ENCODE measurements at regions not wholly inside any gene's neighbourhood (a gene's known extent, or its start where the extent isn't known, plus 50 kb on each side); places are given as distances from the start of the nearest gene placed in this dataset.

DNA sequence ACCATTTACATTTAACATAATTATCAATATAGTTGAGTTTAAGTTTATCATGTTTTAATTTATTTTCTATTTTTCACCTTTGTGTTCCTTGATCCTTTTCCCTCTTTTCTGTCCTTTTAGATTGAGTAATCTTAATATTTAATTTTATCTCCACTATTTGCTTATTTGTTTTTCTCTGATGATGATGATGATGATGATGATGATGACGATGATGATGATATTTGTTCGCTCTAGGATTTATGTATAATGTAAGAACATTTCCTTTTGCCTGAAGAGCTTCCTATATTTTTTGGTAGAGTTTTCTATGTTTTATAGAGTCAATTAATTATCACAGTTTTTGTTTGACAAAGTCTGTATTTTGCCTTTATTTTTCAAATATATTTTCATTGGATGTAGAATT lies 104.2 kb downstream of the GLRX3 start:
- WGBS: no CpG with 5 or more reads among the region's 2 CpGs
- no peak overlapping the region for H3K4me2 ChIP-seq (ENCODE audit: low read length, poor library complexity, severe bottlenecking)

DNA sequence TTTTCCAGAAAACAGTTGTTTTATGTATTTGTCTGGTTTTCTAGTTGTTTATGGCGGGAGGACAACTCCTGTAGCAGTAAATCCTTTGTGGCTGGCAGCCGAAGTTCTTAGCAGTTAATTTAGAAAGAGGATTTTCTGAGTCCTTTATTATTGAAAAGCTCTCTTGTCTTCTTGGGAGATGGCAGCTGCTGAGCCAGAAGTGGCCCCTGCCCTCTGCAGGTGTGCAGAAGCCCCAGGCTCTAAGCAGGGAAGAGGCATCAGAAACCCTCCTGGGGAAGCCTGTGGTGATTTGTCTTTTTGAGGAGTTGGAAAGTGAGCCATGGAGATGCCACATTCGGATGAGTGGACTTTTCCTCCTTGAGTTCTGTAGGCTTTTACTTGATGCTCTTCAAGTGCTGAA lies 106.3 kb downstream of the GLRX3 start:
- Histone ChIP-seq H3K14ac (ENCODE audit: low read length in 2 of 2) (no peak overlapping the region), H2AFZ (ENCODE audit: low read depth, low read length) (no peak overlapping the region), H3K4me2 (ENCODE audit: low read length, poor library complexity, severe bottlenecking) (no peak overlapping the region), H3K4me3 (ENCODE audit: insufficient read depth in 1 of 2, low read depth in 1 of 2, low read length in 2 of 2) (no peak overlapping the region), H4K91ac (ENCODE audit: low read length) (no peak overlapping the region), H3K18ac (ENCODE audit: low read depth in 1 of 2, low read length in 2 of 2) (no peak overlapping the region), H3K27ac (ENCODE audit: low read length, poor library complexity, severe bottlenecking) (no peak overlapping the region), H2BK15ac (ENCODE audit: low read depth, poor library complexity, severe bottlenecking) (no peak overlapping the region), H3K9me3 (ENCODE audit: control insufficient read depth, low read length) (peaks cover 12% of the 10 kb centered on the region), H3K27me3 (ENCODE audit: control insufficient read depth in 1 of 2, insufficient read depth in 1 of 2, low read length in 2 of 2) (no peaks in the 10 kb centered on the region), H3K36me3 (ENCODE audit: control insufficient read depth in 1 of 2, insufficient read depth in 2 of 2, low read depth in 1 of 2, low read length in 2 of 2) (no peaks in the 10 kb centered on the region), H2BK120ac (ENCODE audit: low read depth, low read length) (no peak overlapping the region), H3K79me1 (replicated peaks; ENCODE audit: low read length, poor library complexity, severe bottlenecking) (no peaks in the 10 kb centered on the region), H4K8ac (ENCODE audit: low read length) (no peak overlapping the region), H3K4ac (ENCODE audit: low read depth in 1 of 2, low read length in 2 of 2) (no peak overlapping the region), H3K9ac (ENCODE audit: low read length) (no peak overlapping the region), H3K4me1 (ENCODE audit: control insufficient read depth, insufficient read depth, low read depth, low read length) (no peaks in the 10 kb centered on the region), H2BK5ac (ENCODE audit: low read depth, low read length, poor library complexity, severe bottlenecking) (no peak overlapping the region), H2BK12ac (ENCODE audit: low read length in 2 of 2) (no peak overlapping the region), H3K23ac (ENCODE audit: low read length in 2 of 2) (no peak overlapping the region), H2AK5ac (ENCODE audit: low read length, severe bottlenecking) (no peak overlapping the region)
- WGBS: 31% methylated on average over 3 of the region's 3 CpGs
- DNase-seq: no peak

More for the DNA sequence above, 104.2 kb downstream of the GLRX3 start:
- no peak overlapping the region for H2AK5ac ChIP-seq (ENCODE audit: low read length, severe bottlenecking)
- no peak overlapping the region for H4K8ac ChIP-seq (ENCODE audit: low read length)
- no peak overlapping the region for H3K4ac ChIP-seq (ENCODE audit: low read depth in 1 of 2, low read length in 2 of 2)
- no peak overlapping the region for H2AFZ ChIP-seq (ENCODE audit: low read depth, low read length)
- H2BK12ac ChIP-seq (ENCODE audit: low read length in 2 of 2): no peak overlapping the region
- H2BK15ac ChIP-seq (ENCODE audit: low read depth, poor library complexity, severe bottlenecking): no peak overlapping the region
- no peak overlapping the region for H4K91ac ChIP-seq (ENCODE audit: low read length)
- H3K9ac ChIP-seq (ENCODE audit: low read length): no peak overlapping the region
- H3K79me1 ChIP-seq (replicated peaks; ENCODE audit: low read length, poor library complexity, severe bottlenecking): no peaks in the 10 kb centered on the region
- no peak overlapping the region for H3K27ac ChIP-seq (ENCODE audit: low read length, poor library complexity, severe bottlenecking)
- peaks cover 12% of the 10 kb centered on the region for H3K9me3 ChIP-seq (ENCODE audit: control insufficient read depth, low read length)
- no peaks in the 10 kb centered on the region for H3K36me3 ChIP-seq (ENCODE audit: control insufficient read depth in 1 of 2, insufficient read depth in 2 of 2, low read depth in 1 of 2, low read length in 2 of 2)
- H2BK5ac ChIP-seq (ENCODE audit: low read depth, low read length, poor library complexity, severe bottlenecking): no peak overlapping the region
- no peak for DNase-seq
- no peak overlapping the region for H3K18ac ChIP-seq (ENCODE audit: low read depth in 1 of 2, low read length in 2 of 2)
- H3K14ac ChIP-seq (ENCODE audit: low read length in 2 of 2): no peak overlapping the region
- H3K4me1 ChIP-seq (ENCODE audit: control insufficient read depth, insufficient read depth, low read depth, low read length): no peaks in the 10 kb centered on the region
- H2BK120ac ChIP-seq (ENCODE audit: low read depth, low read length): no peak overlapping the region
- H3K27me3 ChIP-seq (ENCODE audit: control insufficient read depth in 1 of 2, insufficient read depth in 1 of 2, low read length in 2 of 2): no peaks in the 10 kb centered on the region
- no peak overlapping the region for H3K4me3 ChIP-seq (ENCODE audit: insufficient read depth in 1 of 2, low read depth in 1 of 2, low read length in 2 of 2)
- no peak overlapping the region for H3K23ac ChIP-seq (ENCODE audit: low read length in 2 of 2)

GRCh38 chr10:130243015-130243414 lies 106.8 kb downstream of the GLRX3 start:
- Histone ChIP-seq H3K36me3 (ENCODE audit: control insufficient read depth in 1 of 2, insufficient read depth in 2 of 2, low read depth in 1 of 2, low read length in 2 of 2) (no peaks in the 10 kb centered on the region), H3K18ac (ENCODE audit: low read depth in 1 of 2, low read length in 2 of 2) (no peak overlapping the region)

GRCh38 chr10:130244031-130244927 lies 108.1 kb downstream of the GLRX3 start:
- Histone ChIP-seq H3K27ac (ENCODE audit: low read length, poor library complexity, severe bottlenecking) (no peak overlapping the region), H2AFZ (ENCODE audit: low read depth, low read length) (no peak overlapping the region), H3K4me1 (ENCODE audit: control insufficient read depth, insufficient read depth, low read depth, low read length) (no peaks in the 10 kb centered on the region), H3K23ac (ENCODE audit: low read length in 2 of 2) (no peak overlapping the region), H2BK5ac (ENCODE audit: low read depth, low read length, poor library complexity, severe bottlenecking) (no peak overlapping the region), H3K27me3 (ENCODE audit: control insufficient read depth in 1 of 2, insufficient read depth in 1 of 2, low read length in 2 of 2) (no peaks in the 10 kb centered on the region), H3K18ac (ENCODE audit: low read depth in 1 of 2, low read length in 2 of 2) (no peak overlapping the region), H3K9ac (ENCODE audit: low read length) (no peak overlapping the region), H3K4ac (ENCODE audit: low read depth in 1 of 2, low read length in 2 of 2) (no peak overlapping the region), H3K79me1 (replicated peaks; ENCODE audit: low read length, poor library complexity, severe bottlenecking) (no peaks in the 10 kb centered on the region), H3K9me3 (ENCODE audit: control insufficient read depth, low read length) (peaks cover 12% of the 10 kb centered on the region), H2BK120ac (ENCODE audit: low read depth, low read length) (no peak overlapping the region), H2BK12ac (ENCODE audit: low read length in 2 of 2) (no peak overlapping the region), H2BK15ac (ENCODE audit: low read depth, poor library complexity, severe bottlenecking) (no peak overlapping the region), H3K14ac (ENCODE audit: low read length in 2 of 2) (no peak overlapping the region), H4K91ac (ENCODE audit: low read length) (no peak overlapping the region), H3K4me2 (ENCODE audit: low read length, poor library complexity, severe bottlenecking) (no peak overlapping the region), H2AK5ac (ENCODE audit: low read length, severe bottlenecking) (no peak overlapping the region), H4K8ac (ENCODE audit: low read length) (no peak overlapping the region), H3K4me3 (ENCODE audit: insufficient read depth in 1 of 2, low read depth in 1 of 2, low read length in 2 of 2) (no peak overlapping the region), H3K36me3 (ENCODE audit: control insufficient read depth in 1 of 2, insufficient read depth in 2 of 2, low read depth in 1 of 2, low read length in 2 of 2) (no peaks in the 10 kb centered on the region)
- 81% methylated on average over 16 of the region's 16 CpGs for WGBS
- DNase-seq: no peak

More at GRCh38 chr10:130243015-130243414, 106.8 kb downstream of the GLRX3 start:
- Histone ChIP-seq H3K79me1 (replicated peaks; ENCODE audit: low read length, poor library complexity, severe bottlenecking) (no peaks in the 10 kb centered on the region), H2BK12ac (ENCODE audit: low read length in 2 of 2) (no peak overlapping the region), H2AFZ (ENCODE audit: low read depth, low read length) (no peak overlapping the region), H3K14ac (ENCODE audit: low read length in 2 of 2) (no peak overlapping the region), H3K27me3 (ENCODE audit: control insufficient read depth in 1 of 2, insufficient read depth in 1 of 2, low read length in 2 of 2) (no peaks in the 10 kb centered on the region), H3K4me1 (ENCODE audit: control insufficient read depth, insufficient read depth, low read depth, low read length) (no peaks in the 10 kb centered on the region), H4K8ac (ENCODE audit: low read length) (no peak overlapping the region), H4K91ac (ENCODE audit: low read length) (no peak overlapping the region), H2BK120ac (ENCODE audit: low read depth, low read length) (no peak overlapping the region), H3K9ac (ENCODE audit: low read length) (no peak overlapping the region), H3K4me3 (ENCODE audit: insufficient read depth in 1 of 2, low read depth in 1 of 2, low read length in 2 of 2) (no peak overlapping the region), H2AK5ac (ENCODE audit: low read length, severe bottlenecking) (no peak overlapping the region), H3K4ac (ENCODE audit: low read depth in 1 of 2, low read length in 2 of 2) (no peak overlapping the region), H3K23ac (ENCODE audit: low read length in 2 of 2) (no peak overlapping the region), H3K27ac (ENCODE audit: low read length, poor library complexity, severe bottlenecking) (no peak overlapping the region), H3K4me2 (ENCODE audit: low read length, poor library complexity, severe bottlenecking) (no peak overlapping the region), H2BK5ac (ENCODE audit: low read depth, low read length, poor library complexity, severe bottlenecking) (no peak overlapping the region), H2BK15ac (ENCODE audit: low read depth, poor library complexity, severe bottlenecking) (no peak overlapping the region), H3K9me3 (ENCODE audit: control insufficient read depth, low read length) (peaks cover 14% of the 10 kb centered on the region)
- 93% methylated on average over 3 of the region's 3 CpGs for WGBS
- no peak for DNase-seq
